ENCODE measurements at regions not wholly inside any gene's neighbourhood (a gene's known extent, or its start where the extent isn't known, plus 50 kb on each side); places are given as distances from the start of the nearest gene placed in this dataset.
"Not testable (repeated sequence)": the region's sequence is repeated elsewhere in the genome, so short reads cannot be mapped to it uniquely, and the experiment has no call there.

- not testable (repeated sequence) for TF ChIP-seq CTCF (conservative IDR thresholded peaks at IDR 0.05 in 1 of 2, IDR thresholded peaks at IDR 0.05 in 1 of 2; ENCODE audit: extremely low read depth in 1 of 2, insufficient read depth in 1 of 2, low read depth in 1 of 2, low read length in 2 of 2); EZH2 (IDR thresholded peaks at IDR 0.05; ENCODE audit: borderline replicate concordance, low read length)
These were observed 213.5 kb upstream of the MSX2 start for GRCh38 chr5:174510782-174511453.

All from mammary epithelial cell (primary cell).